ENCODE measurements at regions not wholly inside any gene's neighbourhood (a gene's known extent, or its start where the extent isn't known, plus 50 kb on each side); places are given as distances from the start of the nearest gene placed in this dataset.

GRCh38 chr2:34729845-34730244 lies 1130.7 kb upstream of the FAM98A start:
- Mint-ChIP-seq H3K27ac (ENCODE audit: unreplicated experiment) (no peak overlapping the region), H3K4me1 (ENCODE audit: unreplicated experiment) (peaks cover 5% of the 10 kb centered on the region), H3K4me3 (ENCODE audit: unreplicated experiment) (no peak overlapping the region), H3K36me3 (ENCODE audit: low read depth, unreplicated experiment) (no peaks in the 10 kb centered on the region), H3K9me3 (ENCODE audit: unreplicated experiment) (no peaks in the 10 kb centered on the region), H3K27me3 (ENCODE audit: unreplicated experiment) (no peaks in the 10 kb centered on the region)
- no peak for DNase-seq (ENCODE audit: low spot score)
- TF ChIP-seq CTCF (IDR thresholded peaks at IDR 0.05; ENCODE audit: unreplicated experiment): no peak

- no peak for DNase-seq (ENCODE audit: low spot score)
- no peaks in the 10 kb centered on the region for H3K36me3 Mint-ChIP-seq (ENCODE audit: low read depth, unreplicated experiment)
- no peak for TF ChIP-seq CTCF (IDR thresholded peaks at IDR 0.05; ENCODE audit: unreplicated experiment)
- H3K9me3 Mint-ChIP-seq (ENCODE audit: unreplicated experiment): no peaks in the 10 kb centered on the region
- no peaks in the 10 kb centered on the region for H3K27me3 Mint-ChIP-seq (ENCODE audit: unreplicated experiment)
- no peak overlapping the region for H3K4me3 Mint-ChIP-seq (ENCODE audit: unreplicated experiment)
- H3K4me1 Mint-ChIP-seq (ENCODE audit: unreplicated experiment): no peaks in the 10 kb centered on the region
- H3K27ac Mint-ChIP-seq (ENCODE audit: unreplicated experiment): no peak overlapping the region
These were observed 1125.0 kb upstream of the FAM98A start for GRCh38 chr2:34724107-34724506.

GRCh38 chr2:34723683-34724082 lies 1124.6 kb upstream of the FAM98A start:
- H3K4me1 Mint-ChIP-seq (ENCODE audit: unreplicated experiment): peaks cover 2% of the 10 kb centered on the region
- no peak for DNase-seq (ENCODE audit: low spot score)
- no peak overlapping the region for H3K4me3 Mint-ChIP-seq (ENCODE audit: unreplicated experiment)

GRCh38 chr2:34719206-34719605 lies 1120.1 kb upstream of the FAM98A start:
- no peak for DNase-seq (ENCODE audit: low spot score)
- Mint-ChIP-seq H3K4me1 (ENCODE audit: unreplicated experiment) (peaks cover 3% of the 10 kb centered on the region), H3K9me3 (ENCODE audit: unreplicated experiment) (no peaks in the 10 kb centered on the region), H3K4me3 (ENCODE audit: unreplicated experiment) (no peak overlapping the region), H3K36me3 (ENCODE audit: low read depth, unreplicated experiment) (no peaks in the 10 kb centered on the region), H3K27ac (ENCODE audit: unreplicated experiment) (no peak overlapping the region), H3K27me3 (ENCODE audit: unreplicated experiment) (no peaks in the 10 kb centered on the region)
- no peak for TF ChIP-seq CTCF (IDR thresholded peaks at IDR 0.05; ENCODE audit: unreplicated experiment)

More at GRCh38 chr2:34723683-34724082, 1124.6 kb upstream of the FAM98A start:
- TF ChIP-seq CTCF (IDR thresholded peaks at IDR 0.05; ENCODE audit: unreplicated experiment): no peak
- H3K9me3 Mint-ChIP-seq (ENCODE audit: unreplicated experiment): no peaks in the 10 kb centered on the region
- H3K27ac Mint-ChIP-seq (ENCODE audit: unreplicated experiment): no peak overlapping the region
- H3K36me3 Mint-ChIP-seq (ENCODE audit: low read depth, unreplicated experiment): no peaks in the 10 kb centered on the region
- H3K27me3 Mint-ChIP-seq (ENCODE audit: unreplicated experiment): no peaks in the 10 kb centered on the region

- H3K27me3 Mint-ChIP-seq (ENCODE audit: unreplicated experiment): peaks cover 3% of the 10 kb centered on the region
- no peaks in the 10 kb centered on the region for H3K9me3 Mint-ChIP-seq (ENCODE audit: unreplicated experiment)
- H3K4me3 Mint-ChIP-seq (ENCODE audit: unreplicated experiment): no peak overlapping the region
- no peak for TF ChIP-seq CTCF (IDR thresholded peaks at IDR 0.05; ENCODE audit: unreplicated experiment)
- H3K27ac Mint-ChIP-seq (ENCODE audit: unreplicated experiment): no peak overlapping the region
- DNase-seq (ENCODE audit: low spot score): no peak
- no peaks in the 10 kb centered on the region for H3K4me1 Mint-ChIP-seq (ENCODE audit: unreplicated experiment)
- H3K36me3 Mint-ChIP-seq (ENCODE audit: low read depth, unreplicated experiment): no peaks in the 10 kb centered on the region
These were observed 1106.6 kb upstream of the FAM98A start for GRCh38 chr2:34705551-34706247.
